ENCODE measurements at regions not wholly inside any gene's neighbourhood (a gene's known extent, or its start where the extent isn't known, plus 50 kb on each side); places are given as distances from the start of the nearest gene placed in this dataset.

DNA sequence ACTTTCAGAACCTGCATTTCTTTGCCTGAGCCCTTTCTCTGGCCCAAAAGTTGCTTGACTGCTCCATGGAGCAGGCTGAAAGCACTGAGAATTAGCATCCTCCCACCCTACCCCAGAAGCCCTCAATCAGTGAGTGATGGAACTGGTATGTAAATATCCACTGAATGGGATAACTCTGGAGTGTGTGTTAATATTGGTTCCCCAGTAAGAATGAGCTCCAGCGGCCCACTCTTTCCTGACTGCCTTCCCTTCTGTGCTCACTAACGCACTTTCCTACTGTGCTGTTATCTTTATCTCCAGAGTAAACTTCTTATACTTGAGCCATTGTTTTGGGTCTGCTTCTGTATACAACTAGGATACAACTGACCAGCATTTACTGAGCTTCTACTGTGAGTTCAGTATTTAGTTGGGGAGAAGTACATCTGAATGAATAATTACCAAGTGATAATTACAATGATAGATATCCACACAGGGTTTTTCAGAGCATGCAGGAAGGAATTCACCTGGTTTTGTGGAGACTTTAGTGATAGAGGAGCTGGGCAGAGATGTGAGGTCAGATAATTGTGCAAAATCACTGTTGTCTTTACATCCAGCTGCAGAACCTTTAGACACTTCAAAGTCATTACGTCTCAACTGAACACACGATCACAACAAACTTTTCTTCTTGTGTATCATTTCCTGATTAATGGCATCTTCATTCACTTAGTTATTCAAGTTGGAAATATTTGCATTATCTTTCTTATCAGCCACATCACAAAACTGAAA is 149.2 kb upstream of the BTG1 start:
- Histone ChIP-seq H3K4me1 (ENCODE audit: low read depth) (no peaks in the 10 kb centered on the region), H3K9me3 (no peaks in the 10 kb centered on the region), H3K36me3 (ENCODE audit: low read depth) (no peaks in the 10 kb centered on the region), H3K4me3 (no peak overlapping the region)
- no peak for DNase-seq
- intact Hi-C loops (cut with DNase I, micrococcal nuclease): no loop called here
- TF ChIP-seq, protein P1, sequence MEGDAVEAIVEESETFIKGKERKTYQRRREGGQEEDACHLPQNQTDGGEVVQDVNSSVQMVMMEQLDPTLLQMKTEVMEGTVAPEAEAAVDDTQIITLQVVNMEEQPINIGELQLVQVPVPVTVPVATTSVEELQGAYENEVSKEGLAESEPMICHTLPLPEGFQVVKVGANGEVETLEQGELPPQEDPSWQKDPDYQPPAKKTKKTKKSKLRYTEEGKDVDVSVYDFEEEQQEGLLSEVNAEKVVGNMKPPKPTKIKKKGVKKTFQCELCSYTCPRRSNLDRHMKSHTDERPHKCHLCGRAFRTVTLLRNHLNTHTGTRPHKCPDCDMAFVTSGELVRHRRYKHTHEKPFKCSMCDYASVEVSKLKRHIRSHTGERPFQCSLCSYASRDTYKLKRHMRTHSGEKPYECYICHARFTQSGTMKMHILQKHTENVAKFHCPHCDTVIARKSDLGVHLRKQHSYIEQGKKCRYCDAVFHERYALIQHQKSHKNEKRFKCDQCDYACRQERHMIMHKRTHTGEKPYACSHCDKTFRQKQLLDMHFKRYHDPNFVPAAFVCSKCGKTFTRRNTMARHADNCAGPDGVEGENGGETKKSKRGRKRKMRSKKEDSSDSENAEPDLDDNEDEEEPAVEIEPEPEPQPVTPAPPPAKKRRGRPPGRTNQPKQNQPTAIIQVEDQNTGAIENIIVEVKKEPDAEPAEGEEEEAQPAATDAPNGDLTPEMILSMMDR (IDR thresholded peaks at IDR 0.05): no peak
- ATAC-seq: no peak

DNA sequence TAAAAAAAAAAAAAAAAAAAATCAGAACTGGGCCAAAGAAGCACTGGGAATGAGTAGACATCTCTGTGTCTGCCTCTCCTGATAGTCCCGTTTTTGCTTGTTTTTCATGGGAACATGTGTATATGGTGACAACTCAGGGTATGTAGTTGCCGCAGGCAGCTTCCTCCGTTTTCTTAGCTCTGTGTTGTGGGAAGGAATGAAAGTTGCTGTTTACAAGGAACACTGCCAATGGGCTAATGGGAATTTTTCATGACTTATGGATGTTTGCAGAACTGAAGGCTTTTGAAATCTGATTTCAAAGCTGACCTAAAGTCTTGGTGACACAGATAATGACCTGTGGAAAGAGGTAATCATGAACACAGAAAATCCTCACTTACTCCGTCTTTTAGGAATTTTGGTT is 146.4 kb upstream of the BTG1 start:
- intact Hi-C loops (cut with DNase I, micrococcal nuclease): no loop called here
- ATAC-seq (no peak), DNase-seq (no peak)
- TF ChIP-seq, protein P1 (IDR thresholded peaks at IDR 0.05): no peak
- Histone ChIP-seq H3K4me3 (no peak overlapping the region), H3K4me1 (ENCODE audit: low read depth) (no peaks in the 10 kb centered on the region), H3K36me3 (ENCODE audit: low read depth) (no peaks in the 10 kb centered on the region), H3K9me3 (no peaks in the 10 kb centered on the region)

DNA sequence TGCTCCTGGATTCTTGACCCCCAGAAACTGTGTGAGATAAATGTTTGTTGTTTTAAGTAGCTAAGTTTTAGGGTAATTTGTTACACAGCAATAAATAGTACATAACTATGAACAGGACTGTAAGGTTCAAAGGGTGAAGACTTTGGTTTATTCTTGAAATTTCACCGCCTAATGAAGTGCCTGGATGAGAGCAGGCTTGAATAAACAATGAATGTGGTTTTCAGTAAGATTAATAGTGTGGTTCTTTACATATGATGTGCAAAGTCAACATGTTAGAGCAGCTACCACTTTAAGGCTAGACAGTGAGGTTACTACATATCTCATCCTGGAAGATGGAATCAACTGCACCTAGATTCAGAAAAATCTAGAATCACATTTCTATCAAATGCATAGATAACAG is 145.2 kb upstream of the BTG1 start:
- ATAC-seq: no peak
- Histone ChIP-seq H3K4me3 (no peak overlapping the region), H3K9me3 (no peaks in the 10 kb centered on the region), H3K4me1 (ENCODE audit: low read depth) (no peaks in the 10 kb centered on the region), H3K36me3 (ENCODE audit: low read depth) (no peaks in the 10 kb centered on the region)
- DNase-seq: no peak
- TF ChIP-seq, protein P1 (IDR thresholded peaks at IDR 0.05): no peak
- intact Hi-C loops (cut with DNase I, micrococcal nuclease): no loop called here

DNA sequence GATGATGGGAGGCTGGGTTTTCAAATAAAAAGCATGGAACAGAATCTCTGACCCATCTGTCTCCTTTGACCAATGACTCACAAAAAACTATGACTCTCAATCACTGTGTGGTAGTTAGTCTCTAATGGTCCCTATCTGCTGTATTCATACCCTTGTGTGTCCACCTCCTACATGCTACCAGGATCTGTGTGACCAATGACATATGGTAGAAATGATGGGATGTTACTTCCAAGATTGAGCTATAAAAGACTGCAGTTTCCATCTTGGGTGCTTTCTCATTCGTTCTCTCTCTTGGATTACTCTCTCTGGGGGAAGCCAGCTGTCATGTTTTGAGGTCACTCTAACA is 144.7 kb upstream of the BTG1 start:
- H3K9me3 ChIP-seq: no peaks in the 10 kb centered on the region
- DNase-seq: no peak
- no peaks in the 10 kb centered on the region for H3K4me1 ChIP-seq (ENCODE audit: low read depth)
- ATAC-seq: no peak
- no peaks in the 10 kb centered on the region for H3K36me3 ChIP-seq (ENCODE audit: low read depth)
- TF ChIP-seq, protein P1 (IDR thresholded peaks at IDR 0.05): no peak
- intact Hi-C loops (cut with DNase I, micrococcal nuclease): no loop called here
- H3K4me3 ChIP-seq: no peak overlapping the region

DNA sequence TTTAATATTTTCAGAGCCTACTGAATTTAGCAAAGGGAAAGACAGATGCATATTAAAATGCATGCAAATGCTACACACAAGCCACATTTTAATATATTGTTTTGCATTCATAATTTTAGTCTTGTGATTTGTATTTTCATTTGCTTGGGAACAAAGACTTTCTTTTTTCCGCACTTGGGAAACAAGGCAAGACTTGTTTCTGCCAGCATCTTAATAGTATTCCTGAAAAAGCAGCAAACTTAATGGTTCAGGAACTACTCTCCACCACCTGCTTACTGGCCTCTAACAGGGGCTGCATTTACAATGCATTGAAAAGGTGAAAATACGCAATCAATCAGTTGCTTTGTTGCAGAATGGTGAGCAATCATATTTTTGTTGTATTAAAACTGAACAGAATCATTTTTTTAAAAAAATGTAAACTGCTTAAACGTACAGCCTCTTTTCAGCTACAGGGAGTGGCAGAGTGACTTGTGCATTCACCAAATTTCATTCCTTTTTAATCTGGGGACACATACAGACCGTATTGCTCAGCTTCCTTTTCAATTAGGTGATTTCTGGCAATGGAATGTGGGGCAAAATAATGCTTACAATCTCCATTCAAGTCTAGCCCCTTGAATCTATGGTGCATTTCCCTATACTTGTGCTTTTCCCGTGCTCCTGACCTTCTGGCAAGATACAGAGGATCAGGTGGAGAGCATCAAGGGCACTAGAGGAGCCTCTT is 144.1 kb upstream of the BTG1 start:
- H3K4me1 ChIP-seq (ENCODE audit: low read depth): no peaks in the 10 kb centered on the region
- intact Hi-C loops (cut with DNase I, micrococcal nuclease): no loop called here
- H3K9me3 ChIP-seq: no peaks in the 10 kb centered on the region
- DNase-seq (no peak), ATAC-seq (no peak)
- H3K36me3 ChIP-seq (ENCODE audit: low read depth): no peaks in the 10 kb centered on the region
- TF ChIP-seq, protein P1 (IDR thresholded peaks at IDR 0.05): no peak
- no peak overlapping the region for H3K4me3 ChIP-seq

Data from mucosa of descending colon (tissue), 3 donors.